ENCODE measurements at regions not wholly inside any gene's neighbourhood (a gene's known extent, or its start where the extent isn't known, plus 50 kb on each side); places are given as distances from the start of the nearest gene placed in this dataset.

DNA sequence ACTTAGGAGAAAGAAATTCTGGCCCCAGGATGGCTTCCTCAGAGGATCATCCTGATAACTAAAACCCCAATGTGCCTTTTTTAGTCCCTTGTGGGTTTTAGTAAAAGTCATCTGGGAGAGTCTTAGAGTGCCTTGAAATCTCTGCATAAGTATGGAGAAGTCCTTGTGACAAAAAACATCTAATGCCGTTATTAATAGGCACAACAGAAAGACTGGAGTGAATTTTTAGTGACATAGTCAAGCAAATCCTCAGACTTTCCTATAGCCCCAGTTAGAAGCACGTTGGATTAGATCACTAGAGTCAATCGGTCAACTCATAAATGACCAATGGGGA lies 108.2 kb upstream of the MPDZ start:
- H3K36me3 Mint-ChIP-seq (ENCODE audit: insufficient read depth in 1 of 3, low read depth in 3 of 3) = peaks cover 4 to 36% (median 12%) of the 10 kb centered on the region in 3 experiments; a peak in 6 of 7 replicates
- DNase-seq = no peak

More for the DNA sequence above, 108.2 kb upstream of the MPDZ start:
- WGBS (ENCODE audit: extremely low coverage, insufficient read length, low lambda C conversion rate) = no CpG with 5 or more reads among the region's 3 CpGs
- H4K20me1 ChIP-seq (ENCODE audit: control insufficient read depth, insufficient read depth, insufficient read length) = no peaks in the 10 kb centered on the region
- no peak overlapping the region for H2BK5ac ChIP-seq (ENCODE audit: insufficient read length, low read length)
- no peak overlapping the region for H4K91ac ChIP-seq (ENCODE audit: insufficient read length, low read depth, low read length)
- H4K8ac ChIP-seq (replicated peaks; ENCODE audit: insufficient read length, low read depth, low read length) = no peak overlapping the region
- Mint-ChIP-seq H3K9me3 (peaks cover 41 to 43% of the 10 kb centered on the region in 2 experiments), H3K27me3 (ENCODE audit: low read depth) (peaks cover 1% of the 10 kb centered on the region; the same call in 1 of the 2 replicates), H3K4me3 (no peak overlapping the region), H3K4me1 (no peaks in the 10 kb centered on the region), H3K27ac (no peak overlapping the region)
- H3K18ac ChIP-seq (ENCODE audit: insufficient read length, low read depth, low read length) = no peak overlapping the region
- H3K4me2 ChIP-seq (ENCODE audit: insufficient read depth, insufficient read length, low read length) = no peak overlapping the region
- no peak overlapping the region for H3K4ac ChIP-seq (ENCODE audit: low read depth, low read length)
- no peaks in the 10 kb centered on the region for H3K4me1 ChIP-seq (ENCODE audit: insufficient read depth, low read length)
- no peak overlapping the region for H2BK120ac ChIP-seq (ENCODE audit: low read depth, low read length, poor library complexity, severe bottlenecking)
- no peak overlapping the region for H2BK20ac ChIP-seq (ENCODE audit: low read depth, low read length, poor library complexity, severe bottlenecking)
- no peak overlapping the region for H3K23ac ChIP-seq (ENCODE audit: insufficient read length, low read depth, low read length)
- no peak overlapping the region for H3K14ac ChIP-seq (ENCODE audit: insufficient read depth, low read length)
- no peak overlapping the region for H3K56ac ChIP-seq (ENCODE audit: insufficient read length, low read depth, low read length)
- H3T11ph ChIP-seq (ENCODE audit: low read length) = no peak overlapping the region
- H2BK12ac ChIP-seq (ENCODE audit: insufficient read length, low read depth, low read length) = no peak overlapping the region
- H2BK15ac ChIP-seq (ENCODE audit: low read depth, low read length) = no peak overlapping the region
- H2AFZ ChIP-seq (ENCODE audit: low read length) = no peak overlapping the region
- TF ChIP-seq, protein P1, sequence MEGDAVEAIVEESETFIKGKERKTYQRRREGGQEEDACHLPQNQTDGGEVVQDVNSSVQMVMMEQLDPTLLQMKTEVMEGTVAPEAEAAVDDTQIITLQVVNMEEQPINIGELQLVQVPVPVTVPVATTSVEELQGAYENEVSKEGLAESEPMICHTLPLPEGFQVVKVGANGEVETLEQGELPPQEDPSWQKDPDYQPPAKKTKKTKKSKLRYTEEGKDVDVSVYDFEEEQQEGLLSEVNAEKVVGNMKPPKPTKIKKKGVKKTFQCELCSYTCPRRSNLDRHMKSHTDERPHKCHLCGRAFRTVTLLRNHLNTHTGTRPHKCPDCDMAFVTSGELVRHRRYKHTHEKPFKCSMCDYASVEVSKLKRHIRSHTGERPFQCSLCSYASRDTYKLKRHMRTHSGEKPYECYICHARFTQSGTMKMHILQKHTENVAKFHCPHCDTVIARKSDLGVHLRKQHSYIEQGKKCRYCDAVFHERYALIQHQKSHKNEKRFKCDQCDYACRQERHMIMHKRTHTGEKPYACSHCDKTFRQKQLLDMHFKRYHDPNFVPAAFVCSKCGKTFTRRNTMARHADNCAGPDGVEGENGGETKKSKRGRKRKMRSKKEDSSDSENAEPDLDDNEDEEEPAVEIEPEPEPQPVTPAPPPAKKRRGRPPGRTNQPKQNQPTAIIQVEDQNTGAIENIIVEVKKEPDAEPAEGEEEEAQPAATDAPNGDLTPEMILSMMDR (conservative IDR thresholded peaks at IDR 0.05) = no peak
- no peak overlapping the region for H4K5ac ChIP-seq (ENCODE audit: insufficient read length, low read depth, low read length)
- H3K9me3 ChIP-seq (ENCODE audit: control insufficient read depth, low read depth, low read length) = no peaks in the 10 kb centered on the region
- H2AK5ac ChIP-seq (ENCODE audit: insufficient read length, low read length) = no peak overlapping the region
- H3K79me1 ChIP-seq (ENCODE audit: insufficient read depth, low read depth, low read length, poor library complexity, severe bottlenecking) = no peaks in the 10 kb centered on the region
- no peak overlapping the region for H3K9ac ChIP-seq (ENCODE audit: extremely low read depth, insufficient read length, low read length)
- H3K23me2 ChIP-seq (ENCODE audit: insufficient read length, low read depth, low read length, poor library complexity, severe bottlenecking) = no peaks in the 10 kb centered on the region
- no peaks in the 10 kb centered on the region for H3K79me2 ChIP-seq (ENCODE audit: insufficient read depth, low read length)
- H3K27me3 ChIP-seq (ENCODE audit: insufficient read depth, low read length) = no peaks in the 10 kb centered on the region
- H3K27ac ChIP-seq (ENCODE audit: insufficient read length, low read depth, low read length) = no peak overlapping the region
